ENCODE measurements at regions not wholly inside any gene's neighbourhood (a gene's known extent, or its start where the extent isn't known, plus 50 kb on each side); places are given as distances from the start of the nearest gene placed in this dataset.

DNA sequence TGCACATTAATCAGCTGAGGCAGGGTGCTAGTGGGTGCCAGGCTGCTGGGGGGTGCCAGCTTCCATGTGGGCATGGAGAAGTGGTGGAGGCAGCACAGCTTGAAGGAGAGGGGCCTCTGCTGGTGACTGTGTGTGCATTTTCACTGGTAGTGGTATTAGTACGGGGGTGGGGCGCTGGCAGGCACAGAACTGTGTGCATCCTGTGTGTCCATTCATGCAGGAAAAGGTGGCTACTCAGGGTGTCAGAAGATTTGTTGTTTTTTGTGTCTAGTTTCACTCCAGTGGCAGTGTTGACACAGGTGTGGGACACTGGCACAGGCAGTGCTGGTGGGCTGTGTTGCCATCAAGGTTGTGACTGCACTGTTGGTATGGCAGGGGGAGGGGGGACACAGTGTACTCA, 1303.6 kb downstream of the FAM133A start:
- TF ChIP-seq, protein P1, sequence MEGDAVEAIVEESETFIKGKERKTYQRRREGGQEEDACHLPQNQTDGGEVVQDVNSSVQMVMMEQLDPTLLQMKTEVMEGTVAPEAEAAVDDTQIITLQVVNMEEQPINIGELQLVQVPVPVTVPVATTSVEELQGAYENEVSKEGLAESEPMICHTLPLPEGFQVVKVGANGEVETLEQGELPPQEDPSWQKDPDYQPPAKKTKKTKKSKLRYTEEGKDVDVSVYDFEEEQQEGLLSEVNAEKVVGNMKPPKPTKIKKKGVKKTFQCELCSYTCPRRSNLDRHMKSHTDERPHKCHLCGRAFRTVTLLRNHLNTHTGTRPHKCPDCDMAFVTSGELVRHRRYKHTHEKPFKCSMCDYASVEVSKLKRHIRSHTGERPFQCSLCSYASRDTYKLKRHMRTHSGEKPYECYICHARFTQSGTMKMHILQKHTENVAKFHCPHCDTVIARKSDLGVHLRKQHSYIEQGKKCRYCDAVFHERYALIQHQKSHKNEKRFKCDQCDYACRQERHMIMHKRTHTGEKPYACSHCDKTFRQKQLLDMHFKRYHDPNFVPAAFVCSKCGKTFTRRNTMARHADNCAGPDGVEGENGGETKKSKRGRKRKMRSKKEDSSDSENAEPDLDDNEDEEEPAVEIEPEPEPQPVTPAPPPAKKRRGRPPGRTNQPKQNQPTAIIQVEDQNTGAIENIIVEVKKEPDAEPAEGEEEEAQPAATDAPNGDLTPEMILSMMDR (IDR thresholded peaks at IDR 0.05; ENCODE audit: insufficient read depth, missing control alignments) = no peak
- FAIRE-seq = no peak
- no peak for DNase-seq (ENCODE audit: insufficient read length, low spot score)

DNA sequence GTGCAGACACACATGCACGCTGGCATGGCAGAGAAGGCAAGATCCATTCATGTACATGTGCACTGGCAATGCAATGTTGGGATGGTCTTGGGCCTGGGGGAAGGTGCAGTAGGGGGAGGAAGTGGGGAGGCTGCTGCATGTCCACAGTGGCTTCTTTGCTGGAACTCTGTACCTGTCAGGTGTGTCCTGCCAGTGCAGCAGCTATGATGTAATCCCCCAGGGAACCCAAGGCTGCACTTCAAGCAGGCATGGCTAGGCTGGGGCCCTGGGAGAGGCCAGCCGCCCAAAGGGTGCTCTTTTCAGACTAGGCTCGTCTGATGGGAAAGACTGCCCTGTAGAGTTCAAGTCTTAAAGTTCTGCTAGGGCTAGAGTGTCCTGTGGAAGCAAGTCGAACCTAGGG, 1304.0 kb downstream of the FAM133A start:
- TF ChIP-seq, protein P1 (IDR thresholded peaks at IDR 0.05; ENCODE audit: insufficient read depth, missing control alignments) = no peak
- DNase-seq (ENCODE audit: insufficient read length, low spot score) (no peak), FAIRE-seq (no peak)
